Sigmoid colon (tissue), 6 donors: ENCODE measurements at regions not wholly inside any gene's neighbourhood (a gene's known extent, or its start where the extent isn't known, plus 50 kb on each side); places are given as distances from the start of the nearest gene placed in this dataset.

Experiments used
- DNase-seq: peaks from one replicate; pipeline ENCODE4 v3.0.0-alpha.2; 2019
- H3K27ac ChIP-seq, 4 donors: fragments of 200-600 bp; sonication (generic); one replicate each; pipeline ENCODE4 v1.5.1; 2016 to 2019; ENCODE audit warnings: mild to moderate bottlenecking in 1 of 4
- H3K27me3 ChIP-seq, 3 donors: fragments of 200-600 bp; sonication (generic); one replicate each; pipeline ENCODE4 v1.5.1; 2019; ENCODE audit warnings: mild to moderate bottlenecking in 1 of 3
- H3K36me3 ChIP-seq, 4 donors: fragments of 200-600 bp; sonication (generic); one replicate each; pipeline ENCODE4 v1.5.1; 2016 to 2019
- H3K4me1 ChIP-seq, 4 donors: fragments of 200-600 bp; sonication (generic); one replicate each; pipeline ENCODE4 v1.5.1; 2017 to 2019
- H3K4me3 ChIP-seq, 4 donors: fragments of 200-600 bp; sonication (generic); one replicate each; pipeline ENCODE4 v1.5.1; 2017 to 2019; ENCODE audit warnings: mild to moderate bottlenecking in 2 of 4, moderate library complexity in 1 of 4
- H3K9me3 ChIP-seq, 4 donors: fragments of 200-600 bp in 3 of 4; sonication (generic) in 3 of 4; one replicate each; pipeline versions ENCODE4 v1.5.1 to v1.6.1; 2013 to 2019
- CTCF ChIP-seq, 4 experiments: fragments of 450-650 bp in 3 of 4; fragments of 200-600 bp in 1 of 4; IDR thresholded peaks; one replicate each; pipeline ENCODE4 v1.5.1; 2016 to 2019; ENCODE audit warnings: antibody characterized with exemption in 4 of 4, mild to moderate bottlenecking in 3 of 4, moderate library complexity in 2 of 4
- EP300 ChIP-seq, 4 donors: sonication (generic); formaldehyde crosslinking; IDR thresholded peaks; one replicate each; pipeline ENCODE4 v1.6.1; 2017; ENCODE audit warnings: antibody characterized with exemption in 4 of 4
- POLR2A ChIP-seq, 2 donors: fragments of 450-650 bp; IDR thresholded peaks; one replicate each; pipeline ENCODE4 v1.6.1; 2016; ENCODE audit warnings: antibody characterized with exemption in 2 of 2, mild to moderate bottlenecking in 2 of 2, moderate library complexity in 2 of 2
- POLR2AphosphoS5 ChIP-seq, 4 donors: sonication (generic); formaldehyde crosslinking; IDR thresholded peaks; one replicate each; pipeline ENCODE4 v1.6.1; 2017; ENCODE audit warnings: antibody characterized with exemption in 4 of 4
- WGBS, 2 donors: extraction: QIAGEN DNeasy Blood & Tissue Kit; methylation state at CpG; one replicate each; pipeline ENCODE4 v1.1.7; 2013; 5-methylcytosine and 5-hydroxymethylcytosine counted together
- intact Hi-C: fragments of 100-400 bp; cut with DNase I; formaldehyde crosslinking; loops from one replicate; pipeline ENCODE4 v1.15.1; 2023
- donor health status: healthy with polysubstance abuse.
- donor health status: healthy.

GRCh38 chr20:51178153-51178552 lies 155.2 kb upstream of the KCNG1 start:
- Histone ChIP-seq H3K27me3 (no peaks in the 10 kb centered on the region), H3K27ac (no peak overlapping the region), H3K4me3 (no peak overlapping the region), H3K36me3 (no peaks in the 10 kb centered on the region), H3K9me3 (no peaks in the 10 kb centered on the region), H3K4me1 (no peaks in the 10 kb centered on the region)
- no peak for DNase-seq
- no peak for TF ChIP-seq EP300 (IDR thresholded peaks at IDR 0.05)
- WGBS, 2 donors: 72 to 77% methylated on average over 3 of the region's 3 CpGs
- intact Hi-C loops: no loop called here

GRCh38 chr20:51176876-51177275 lies 154.0 kb upstream of the KCNG1 start:
- no peak for DNase-seq
- Histone ChIP-seq H3K9me3 (no peaks in the 10 kb centered on the region), H3K36me3 (no peaks in the 10 kb centered on the region), H3K27ac (no peak overlapping the region), H3K4me1 (no peaks in the 10 kb centered on the region), H3K4me3 (no peak overlapping the region), H3K27me3 (no peaks in the 10 kb centered on the region)
- TF ChIP-seq POLR2AphosphoS5 (IDR thresholded peaks at IDR 0.05) (no peak), POLR2A (IDR thresholded peaks at IDR 0.05) (no peak), CTCF (IDR thresholded peaks at IDR 0.05) (no peak), EP300 (IDR thresholded peaks at IDR 0.05) (no peak)
- WGBS, 2 donors: 34 to 44% methylated on average over 3 of the region's 3 CpGs
- intact Hi-C loops: no loop called here

- DNase-seq: no peak
- H3K27ac ChIP-seq: no peak overlapping the region
- intact Hi-C loops: no loop called here
- H3K9me3 ChIP-seq: no peaks in the 10 kb centered on the region
- 86 to 95% methylated on average over 8 of the region's 8 CpGs for WGBS, 2 donors
- no peaks in the 10 kb centered on the region for H3K27me3 ChIP-seq
- no peak for TF ChIP-seq EP300 (IDR thresholded peaks at IDR 0.05)
- no peak for TF ChIP-seq POLR2AphosphoS5 (IDR thresholded peaks at IDR 0.05)
- no peaks in the 10 kb centered on the region for H3K36me3 ChIP-seq
- H3K4me3 ChIP-seq: no peak overlapping the region
- H3K4me1 ChIP-seq: no peaks in the 10 kb centered on the region
Measured at GRCh38 chr20:51176446-51176845, 153.5 kb upstream of the KCNG1 start.

- intact Hi-C loops: no loop called here
- Histone ChIP-seq H3K36me3 (no peaks in the 10 kb centered on the region), H3K4me1 (no peaks in the 10 kb centered on the region), H3K4me3 (no peak overlapping the region), H3K27ac (no peak overlapping the region), H3K9me3 (no peaks in the 10 kb centered on the region), H3K27me3 (no peaks in the 10 kb centered on the region)
- no peak for DNase-seq
- TF ChIP-seq EP300 (IDR thresholded peaks at IDR 0.05): no peak
- no peak for TF ChIP-seq CTCF (IDR thresholded peaks at IDR 0.05)
- no peak for TF ChIP-seq POLR2A (IDR thresholded peaks at IDR 0.05)
- no peak for TF ChIP-seq POLR2AphosphoS5 (IDR thresholded peaks at IDR 0.05)
- WGBS, 2 donors: 86 to 88% methylated on average over 5 of the region's 5 CpGs
Measured at GRCh38 chr20:51175724-51176123, 152.8 kb upstream of the KCNG1 start.

GRCh38 chr20:51175156-51175555 lies 152.2 kb upstream of the KCNG1 start:
- TF ChIP-seq EP300 (IDR thresholded peaks at IDR 0.05) (no peak), POLR2AphosphoS5 (IDR thresholded peaks at IDR 0.05) (no peak)
- Histone ChIP-seq H3K4me1 (no peaks in the 10 kb centered on the region), H3K9me3 (no peaks in the 10 kb centered on the region), H3K27me3 (no peaks in the 10 kb centered on the region), H3K4me3 (no peak overlapping the region), H3K27ac (no peak overlapping the region), H3K36me3 (no peaks in the 10 kb centered on the region)
- no peak for DNase-seq
- 93% methylated on average over 10 of the region's 10 CpGs for WGBS, 2 donors
- intact Hi-C loops: no loop called here

GRCh38 chr20:51174536-51174935 lies 151.6 kb upstream of the KCNG1 start:
- Histone ChIP-seq H3K36me3 (no peaks in the 10 kb centered on the region), H3K27ac (no peak overlapping the region), H3K9me3 (peaks cover 0 to under 1% (median 0%) of the 10 kb centered on the region in 4 donors), H3K4me1 (no peaks in the 10 kb centered on the region), H3K27me3 (no peaks in the 10 kb centered on the region), H3K4me3 (no peak overlapping the region)
- WGBS, 2 donors: 85 to 89% methylated on average over 2 of the region's 2 CpGs
- intact Hi-C loops: no loop called here
- no peak for TF ChIP-seq EP300 (IDR thresholded peaks at IDR 0.05)
- no peak for TF ChIP-seq CTCF (IDR thresholded peaks at IDR 0.05)
- no peak for TF ChIP-seq POLR2AphosphoS5 (IDR thresholded peaks at IDR 0.05)
- TF ChIP-seq POLR2A (IDR thresholded peaks at IDR 0.05): no peak
- DNase-seq: no peak
